ENCODE measurements at regions not wholly inside any gene's neighbourhood (a gene's known extent, or its start where the extent isn't known, plus 50 kb on each side); places are given as distances from the start of the nearest gene placed in this dataset.

GRCh38 chr5:56316299-56316994 lies 83.3 kb upstream of the ANKRD55 start:
- TF ChIP-seq SPI1 (IDR thresholded peaks at IDR 0.05; ENCODE audit: low read depth, low read length) (no peak), TAF1 (IDR thresholded peaks at IDR 0.05; ENCODE audit: low read depth, low read length) (no peak), POLR2A (IDR thresholded peaks at IDR 0.05; ENCODE audit: low read depth, low read length) (no peak), POLR2AphosphoS5 (IDR thresholded peaks at IDR 0.05; ENCODE audit: low read depth, low read length) (no peak), PAX5 (IDR thresholded peaks at IDR 0.05; ENCODE audit: insufficient read depth, low read length, severe bottlenecking) (no peak)

Measured in GM12891 (cell line).